Activated CD8-positive, alpha-beta memory T cell treated with anti-CD3 and anti-CD28 coated beads, Interleukin-2, amount 50 U/mL, for 4 hours (primary cell): ENCODE measurements at regions not wholly inside any gene's neighbourhood (a gene's known extent, or its start where the extent isn't known, plus 50 kb on each side); places are given as distances from the start of the nearest gene placed in this dataset.
"Not testable (repeated sequence)": the region's sequence is repeated elsewhere in the genome, so short reads cannot be mapped to it uniquely, and the experiment has no call there.

Experiments
- DNase-seq: peaks from one replicate; pipeline ENCODE4 v3.0.0-alpha.2; 2020

GRCh38 chr3:20370273-20371063, 184.5 kb upstream of the SGO1 start:
- DNase-seq = not testable (repeated sequence)

GRCh38 chr3:20361000-20361399, 175.0 kb upstream of the SGO1 start:
- no peak for DNase-seq

- DNase-seq = no peak
Measured at GRCh38 chr3:20353286-20353685, 167.3 kb upstream of the SGO1 start.

GRCh38 chr3:20352546-20353179, 166.7 kb upstream of the SGO1 start:
- no peak for DNase-seq

- no peak for DNase-seq
Measured at GRCh38 chr3:20350449-20350848, 164.4 kb upstream of the SGO1 start.

GRCh38 chr3:20346916-20347315, 160.9 kb upstream of the SGO1 start:
- DNase-seq = no peak

GRCh38 chr3:20346369-20346768, 160.4 kb upstream of the SGO1 start:
- DNase-seq = no peak

- no peak for DNase-seq
Measured at GRCh38 chr3:20344400-20344959, 158.5 kb upstream of the SGO1 start.

GRCh38 chr3:20343790-20344189, 157.8 kb upstream of the SGO1 start:
- DNase-seq = no peak

GRCh38 chr3:20340324-20340928, 154.4 kb upstream of the SGO1 start:
- peak; percentile 34 for DNase-seq

GRCh38 chr3:20336572-20336971, 150.6 kb upstream of the SGO1 start:
- no peak for DNase-seq

GRCh38 chr3:20334842-20335241, 148.8 kb upstream of the SGO1 start:
- DNase-seq = no peak

- DNase-seq = no peak
Measured at GRCh38 chr3:20327889-20328288, 141.9 kb upstream of the SGO1 start.

- no peak for DNase-seq
Measured at GRCh38 chr3:20326541-20326940, 140.5 kb upstream of the SGO1 start.

- DNase-seq = no peak
Measured at GRCh38 chr3:20325563-20325962, 139.6 kb upstream of the SGO1 start.

- DNase-seq = no peak
Measured at GRCh38 chr3:20324664-20325478, 138.9 kb upstream of the SGO1 start.

- DNase-seq = no peak
Measured at GRCh38 chr3:20323307-20323927, 137.4 kb upstream of the SGO1 start.

- DNase-seq = no peak
Measured at GRCh38 chr3:20322085-20322484, 136.1 kb upstream of the SGO1 start.

GRCh38 chr3:20321391-20322047, 135.5 kb upstream of the SGO1 start:
- no peak for DNase-seq

GRCh38 chr3:20320489-20320888, 134.5 kb upstream of the SGO1 start:
- no peak for DNase-seq

- no peak for DNase-seq
Measured at GRCh38 chr3:20319551-20319950, 133.5 kb upstream of the SGO1 start.

GRCh38 chr3:20317616-20318015, 131.6 kb upstream of the SGO1 start:
- DNase-seq = no peak
